T-helper 1 cell treated with Interleukin-12 subunit alpha and Interleukin-12 subunit beta and Interleukin-4 antibody, amounts not matched to agents 30 ng/mL and 1 ng/mL, for 36 hours (primary cell): ENCODE measurements at regions not wholly inside any gene's neighbourhood (a gene's known extent, or its start where the extent isn't known, plus 50 kb on each side); places are given as distances from the start of the nearest gene placed in this dataset.
"Not testable (repeated sequence)": the region's sequence is repeated elsewhere in the genome, so short reads cannot be mapped to it uniquely, and the experiment has no call there.

Source experiments
- intact Hi-C: fragments of 100-400 bp; cut with micrococcal nuclease; formaldehyde crosslinking; loops from one replicate; pipeline ENCODE4 v1.15.1; 2024

GRCh38 chr3:10623578-10624275, 118.3 kb upstream of the ATP2B2 start:
- intact Hi-C loops = no loop called here

- intact Hi-C loops = no loop called here
Observed at GRCh38 chr3:10625323-10625722, 119.9 kb upstream of the ATP2B2 start.

GRCh38 chr3:10627884-10628572, 122.6 kb upstream of the ATP2B2 start:
- intact Hi-C loops = no loop called here

- intact Hi-C loops = no loop called here
Observed at GRCh38 chr3:10628891-10629670, 123.7 kb upstream of the ATP2B2 start.

- intact Hi-C loops = no loop called here
Observed at GRCh38 chr3:10629671-10630040, 124.3 kb upstream of the ATP2B2 start.

- intact Hi-C loops = no loop called here
Observed at GRCh38 chr3:10631224-10631623, 125.8 kb upstream of the ATP2B2 start.

- intact Hi-C loops = no loop called here
Observed at GRCh38 chr3:10632125-10632524, 126.7 kb upstream of the ATP2B2 start.

GRCh38 chr3:10632741-10633140, 127.4 kb upstream of the ATP2B2 start:
- intact Hi-C loops = no loop called here

GRCh38 chr3:10635446-10636076, 130.2 kb upstream of the ATP2B2 start:
- intact Hi-C loops = no loop called here

GRCh38 chr3:10637342-10637741, 132.0 kb upstream of the ATP2B2 start:
- intact Hi-C loops = no loop called here

GRCh38 chr3:10638466-10638865, 133.1 kb upstream of the ATP2B2 start:
- intact Hi-C loops = no loop called here

GRCh38 chr3:10641760-10642159, 136.4 kb upstream of the ATP2B2 start:
- intact Hi-C loops = no loop called here

- intact Hi-C loops = no loop called here
Observed at GRCh38 chr3:10644189-10644588, 138.8 kb upstream of the ATP2B2 start.

- intact Hi-C loops = no loop called here
Observed at GRCh38 chr3:10645800-10646199, 140.4 kb upstream of the ATP2B2 start.

- intact Hi-C loops = no loop called here
Observed at GRCh38 chr3:10646531-10647335, 141.3 kb upstream of the ATP2B2 start.

- intact Hi-C loops = no loop called here
Observed at GRCh38 chr3:10647376-10647775, 142.0 kb upstream of the ATP2B2 start.

- intact Hi-C loops = no loop called here
Observed at GRCh38 chr3:10648181-10648580, 142.8 kb upstream of the ATP2B2 start.

- intact Hi-C loops = not testable (repeated sequence)
Observed at GRCh38 chr3:10649463-10649862, 144.1 kb upstream of the ATP2B2 start.

GRCh38 chr3:10651506-10651905, 146.1 kb upstream of the ATP2B2 start:
- intact Hi-C loops = no loop called here

GRCh38 chr3:10653241-10653640, 147.9 kb upstream of the ATP2B2 start:
- intact Hi-C loops = no loop called here
